AG10803 (cell line): ENCODE measurements at regions not wholly inside any gene's neighbourhood (a gene's known extent, or its start where the extent isn't known, plus 50 kb on each side); places are given as distances from the start of the nearest gene placed in this dataset.

Experiments
- DNase-seq: peaks from one replicate; pipeline ENCODE4 v3.0.0; 2010; ENCODE audit warnings: low read depth
- H3K4me3 ChIP-seq: 2 replicates; pipeline ENCODE4 v1.5.1; 2011; ENCODE audit warnings: mild to moderate bottlenecking, low read length, control low read depth
- CTCF ChIP-seq: conservative IDR thresholded peaks from 2 replicates; pipeline ENCODE4 v1.5.1; 2011; ENCODE audit warnings: mild to moderate bottlenecking, low read length, control low read depth, inconsistent platforms

GRCh38 chr1:4336507-4336906 lies 317.9 kb upstream of the AJAP1 start:
- no peak overlapping the region for H3K4me3 ChIP-seq
- no peak for DNase-seq
- no peak for TF ChIP-seq CTCF

- DNase-seq, result no peak
- no peak for TF ChIP-seq CTCF
- H3K4me3 ChIP-seq, result no peak overlapping the region
Measured at GRCh38 chr1:4341421-4341820, 313.0 kb upstream of the AJAP1 start.

- no peak for DNase-seq
- TF ChIP-seq CTCF, result no peak
- no peak overlapping the region for H3K4me3 ChIP-seq
Measured at GRCh38 chr1:4344065-4344732, 310.2 kb upstream of the AJAP1 start.

- H3K4me3 ChIP-seq, result no peak overlapping the region
- no peak for TF ChIP-seq CTCF
- DNase-seq, result no peak
Measured at GRCh38 chr1:4345094-4345493, 309.3 kb upstream of the AJAP1 start.

- no peak for TF ChIP-seq CTCF
Measured at GRCh38 chr1:4346131-4346530, 308.3 kb upstream of the AJAP1 start.

GRCh38 chr1:4351453-4351852 lies 303.0 kb upstream of the AJAP1 start:
- no peak overlapping the region for H3K4me3 ChIP-seq
- TF ChIP-seq CTCF, result no peak
- DNase-seq, result no peak

More at GRCh38 chr1:4346131-4346530, 308.3 kb upstream of the AJAP1 start:
- no peak overlapping the region for H3K4me3 ChIP-seq
- no peak for DNase-seq

- no peak overlapping the region for H3K4me3 ChIP-seq
- no peak for DNase-seq
- TF ChIP-seq CTCF, result no peak
Measured at GRCh38 chr1:4353090-4353856, 301.1 kb upstream of the AJAP1 start.
